ENCODE measurements at regions not wholly inside any gene's neighbourhood (a gene's known extent, or its start where the extent isn't known, plus 50 kb on each side); places are given as distances from the start of the nearest gene placed in this dataset.

GRCh38 chr4:23560748-23561147 lies 329.1 kb downstream of the PPARGC1A start:
- no peak for DNase-seq (ENCODE audit: low spot score)
- H3K9me3 ChIP-seq (ENCODE audit: control insufficient read depth in 4 of 4, low read length in 3 of 4): no peaks in the 10 kb centered on the region
- TF ChIP-seq JUND (IDR thresholded peaks at IDR 0.05): no peak
- TF ChIP-seq EGR1 (IDR thresholded peaks at IDR 0.05; ENCODE audit: low read depth in 2 of 2): no peak
- H3K27ac ChIP-seq (ENCODE audit: low read depth in 1 of 2, low read length in 2 of 2): no peak overlapping the region
- WGBS: 87% methylated on average over 2 of the region's 2 CpGs
- H3K36me3 ChIP-seq (ENCODE audit: control insufficient read depth in 4 of 4, insufficient read depth in 3 of 4, low read depth in 1 of 4, low read length in 3 of 4): no peaks in the 10 kb centered on the region
- H3K9ac ChIP-seq (ENCODE audit: low read depth in 1 of 2, low read length in 2 of 2): no peak overlapping the region
- no peak overlapping the region for H3K4me3 ChIP-seq (ENCODE audit: low read depth in 1 of 3, low read length in 3 of 3)
- no peaks in the 10 kb centered on the region for H3K4me1 ChIP-seq (ENCODE audit: control insufficient read depth in 4 of 4, insufficient read depth in 4 of 4, low read length in 3 of 4)
- H3K27me3 ChIP-seq (ENCODE audit: control insufficient read depth in 4 of 4, insufficient read depth in 4 of 4, low read length in 3 of 4): no peaks in the 10 kb centered on the region

- no peak for DNase-seq (ENCODE audit: low spot score)
- no peak overlapping the region for H3K4me3 ChIP-seq (ENCODE audit: low read depth in 1 of 3, low read length in 3 of 3)
- no peak for TF ChIP-seq JUND (IDR thresholded peaks at IDR 0.05)
- TF ChIP-seq HNF4A (conservative IDR thresholded peaks at IDR 0.05): no peak
- TF ChIP-seq RAD21 (IDR thresholded peaks at IDR 0.05): no peak
- TF ChIP-seq NR2F2 (IDR thresholded peaks at IDR 0.05): no peak
- TF ChIP-seq ATF3 (IDR thresholded peaks at IDR 0.05): no peak
- no peak for TF ChIP-seq REST (IDR thresholded peaks at IDR 0.05)
- TF ChIP-seq FOXA1 (IDR thresholded peaks at IDR 0.05): no peak
- no peak for TF ChIP-seq YY1 (IDR thresholded peaks at IDR 0.05)
- TF ChIP-seq RXRA (IDR thresholded peaks at IDR 0.05): no peak
- no peak for TF ChIP-seq ZBTB33 (IDR thresholded peaks at IDR 0.05)
- no peak for TF ChIP-seq GABPA (IDR thresholded peaks at IDR 0.05 in 1 of 2, conservative IDR thresholded peaks at IDR 0.05 in 1 of 2)
- no peak for TF ChIP-seq FOXA2 (IDR thresholded peaks at IDR 0.05)
- no peak for TF ChIP-seq TAF1 (conservative IDR thresholded peaks at IDR 0.05)
- TF ChIP-seq, protein P1, sequence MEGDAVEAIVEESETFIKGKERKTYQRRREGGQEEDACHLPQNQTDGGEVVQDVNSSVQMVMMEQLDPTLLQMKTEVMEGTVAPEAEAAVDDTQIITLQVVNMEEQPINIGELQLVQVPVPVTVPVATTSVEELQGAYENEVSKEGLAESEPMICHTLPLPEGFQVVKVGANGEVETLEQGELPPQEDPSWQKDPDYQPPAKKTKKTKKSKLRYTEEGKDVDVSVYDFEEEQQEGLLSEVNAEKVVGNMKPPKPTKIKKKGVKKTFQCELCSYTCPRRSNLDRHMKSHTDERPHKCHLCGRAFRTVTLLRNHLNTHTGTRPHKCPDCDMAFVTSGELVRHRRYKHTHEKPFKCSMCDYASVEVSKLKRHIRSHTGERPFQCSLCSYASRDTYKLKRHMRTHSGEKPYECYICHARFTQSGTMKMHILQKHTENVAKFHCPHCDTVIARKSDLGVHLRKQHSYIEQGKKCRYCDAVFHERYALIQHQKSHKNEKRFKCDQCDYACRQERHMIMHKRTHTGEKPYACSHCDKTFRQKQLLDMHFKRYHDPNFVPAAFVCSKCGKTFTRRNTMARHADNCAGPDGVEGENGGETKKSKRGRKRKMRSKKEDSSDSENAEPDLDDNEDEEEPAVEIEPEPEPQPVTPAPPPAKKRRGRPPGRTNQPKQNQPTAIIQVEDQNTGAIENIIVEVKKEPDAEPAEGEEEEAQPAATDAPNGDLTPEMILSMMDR (IDR thresholded peaks at IDR 0.05; ENCODE audit: low read depth, low read length, missing input control): no peak
- H3K27me3 ChIP-seq (ENCODE audit: control insufficient read depth in 4 of 4, insufficient read depth in 4 of 4, low read length in 3 of 4): no peaks in the 10 kb centered on the region
- no peaks in the 10 kb centered on the region for H3K4me1 ChIP-seq (ENCODE audit: control insufficient read depth in 4 of 4, insufficient read depth in 4 of 4, low read length in 3 of 4)
- H3K9ac ChIP-seq (ENCODE audit: low read depth in 1 of 2, low read length in 2 of 2): no peak overlapping the region
- no peak overlapping the region for H3K27ac ChIP-seq (ENCODE audit: low read depth in 1 of 2, low read length in 2 of 2)
- peaks cover 0 to 6% (median 0%) of the 10 kb centered on the region in 4 donors for H3K9me3 ChIP-seq (ENCODE audit: control insufficient read depth in 4 of 4, low read length in 3 of 4)
- 76% methylated on average over 2 of the region's 2 CpGs for WGBS
- H3K36me3 ChIP-seq (ENCODE audit: control insufficient read depth in 4 of 4, insufficient read depth in 3 of 4, low read depth in 1 of 4, low read length in 3 of 4): no peaks in the 10 kb centered on the region
These were observed 331.7 kb downstream of the PPARGC1A start for GRCh38 chr4:23558101-23558500.
